ENCODE measurements at regions not wholly inside any gene's neighbourhood (a gene's known extent, or its start where the extent isn't known, plus 50 kb on each side); places are given as distances from the start of the nearest gene placed in this dataset.
A peak's percentile ranks its signal among the peaks of the same experiment; 100 is the strongest.

- Mint-ChIP-seq H3K36me3 (ENCODE audit: low read depth, unreplicated experiment) (no peaks in the 10 kb centered on the region), H3K4me3 (ENCODE audit: unreplicated experiment) (no peak overlapping the region), H3K27me3 (ENCODE audit: low read depth, unreplicated experiment) (no peaks in the 10 kb centered on the region), H3K4me1 (ENCODE audit: low read depth, unreplicated experiment) (peaks cover 32% of the 10 kb centered on the region), H3K27ac (ENCODE audit: unreplicated experiment) (peak overlapping the region; percentile 98), H3K9me3 (ENCODE audit: unreplicated experiment) (no peaks in the 10 kb centered on the region)
- Histone ChIP-seq H3K4me3 (ENCODE audit: insufficient read depth, low read depth, low read length) (no peak overlapping the region), H3K79me2 (ENCODE audit: insufficient read depth, low read length) (no peaks in the 10 kb centered on the region), H3K27ac (ENCODE audit: low read depth, low read length) (peak overlapping the region; percentile 94), H3K9ac (ENCODE audit: low read length) (peak overlapping the region; percentile 75), H4K20me1 (ENCODE audit: insufficient read depth, low read length) (no peaks in the 10 kb centered on the region), H3K4me1 (ENCODE audit: insufficient read depth, low read length) (peaks cover 34% of the 10 kb centered on the region), H3K9me3 (ENCODE audit: insufficient read depth, low read depth, low read length) (no peaks in the 10 kb centered on the region), H3K27me3 (ENCODE audit: insufficient read depth, low read length) (no peaks in the 10 kb centered on the region), H2AFZ (ENCODE audit: low read depth, low read length) (no peak overlapping the region), H3K4me2 (ENCODE audit: low read length) (peak overlapping the region; percentile 51), H3K36me3 (ENCODE audit: insufficient read depth, low read length) (no peaks in the 10 kb centered on the region)
- no peak for FAIRE-seq
- TF ChIP-seq EZH2 (IDR thresholded peaks at IDR 0.05; ENCODE audit: insufficient read depth, low read length): no peak
- TF ChIP-seq CTCF (IDR thresholded peaks at IDR 0.05; ENCODE audit: insufficient read depth, low read depth, low read length): no peak
- DNase-seq (ENCODE audit: low read depth): peak; percentile 10
These were observed 387.3 kb upstream of the SYT4 start for GRCh38 chr18:43664487-43665008.

DNA sequence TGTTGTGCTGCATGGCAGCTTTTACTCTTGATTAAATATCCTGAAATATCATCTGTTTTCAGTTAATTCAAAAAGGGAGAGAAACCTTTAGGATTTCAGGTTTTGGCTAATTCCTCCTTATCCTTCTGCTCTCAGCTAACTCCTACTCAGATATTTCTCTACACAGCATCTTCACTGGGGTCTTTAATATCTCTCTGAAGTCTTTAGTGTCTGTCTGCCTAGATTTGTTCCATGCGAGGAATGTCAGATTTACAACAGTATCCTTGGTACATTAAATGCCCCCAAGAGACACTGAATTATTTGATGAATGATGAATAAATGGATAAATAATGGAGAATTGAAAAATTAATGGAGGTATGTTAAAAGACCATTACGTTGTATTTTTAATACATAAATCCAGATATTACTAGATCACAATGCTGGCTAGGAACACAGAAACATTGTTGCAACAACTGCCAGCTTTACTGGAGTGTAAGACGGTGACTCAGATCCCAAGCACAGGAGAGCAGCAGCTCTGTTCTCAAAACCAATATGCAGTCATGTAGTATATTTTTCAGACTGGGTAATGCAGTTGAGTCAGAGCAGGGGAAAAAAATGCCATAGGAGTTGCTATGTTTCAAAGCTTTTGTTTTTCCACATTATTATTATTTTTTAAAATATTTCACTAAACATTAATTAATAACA is 388.0 kb upstream of the SYT4 start:
- no peaks in the 10 kb centered on the region for H4K20me1 ChIP-seq (ENCODE audit: insufficient read depth, low read length)
- H3K9me3 Mint-ChIP-seq (ENCODE audit: unreplicated experiment): no peaks in the 10 kb centered on the region
- H3K9ac ChIP-seq (ENCODE audit: low read length): peak overlapping the region; percentile 75
- DNase-seq (ENCODE audit: low read depth) (peak; percentile 89), FAIRE-seq (peak; percentile 74)
- peaks cover 34% of the 10 kb centered on the region for H3K4me1 ChIP-seq (ENCODE audit: insufficient read depth, low read length)
- H3K9me3 ChIP-seq (ENCODE audit: insufficient read depth, low read depth, low read length): no peaks in the 10 kb centered on the region
- peak overlapping the region; percentile 98 for H3K27ac Mint-ChIP-seq (ENCODE audit: unreplicated experiment)
- H3K27ac ChIP-seq (ENCODE audit: low read depth, low read length): peak overlapping the region; percentile 94
- peak overlapping the region; percentile 24 for H2AFZ ChIP-seq (ENCODE audit: low read depth, low read length)
- H3K27me3 Mint-ChIP-seq (ENCODE audit: low read depth, unreplicated experiment): no peaks in the 10 kb centered on the region
- H3K27me3 ChIP-seq (ENCODE audit: insufficient read depth, low read length): no peaks in the 10 kb centered on the region
- H3K36me3 ChIP-seq (ENCODE audit: insufficient read depth, low read length): no peaks in the 10 kb centered on the region
- peaks cover 32% of the 10 kb centered on the region for H3K4me1 Mint-ChIP-seq (ENCODE audit: low read depth, unreplicated experiment)
- no peak for TF ChIP-seq EZH2 (IDR thresholded peaks at IDR 0.05; ENCODE audit: insufficient read depth, low read length)
- TF ChIP-seq CTCF (IDR thresholded peaks at IDR 0.05; ENCODE audit: insufficient read depth, low read depth, low read length): no peak
- no peak overlapping the region for H3K4me3 Mint-ChIP-seq (ENCODE audit: unreplicated experiment)
- no peak overlapping the region for H3K4me3 ChIP-seq (ENCODE audit: insufficient read depth, low read depth, low read length)
- no peaks in the 10 kb centered on the region for H3K36me3 Mint-ChIP-seq (ENCODE audit: low read depth, unreplicated experiment)
- no peaks in the 10 kb centered on the region for H3K79me2 ChIP-seq (ENCODE audit: insufficient read depth, low read length)
- peak overlapping the region; percentile 51 for H3K4me2 ChIP-seq (ENCODE audit: low read length)

DNA sequence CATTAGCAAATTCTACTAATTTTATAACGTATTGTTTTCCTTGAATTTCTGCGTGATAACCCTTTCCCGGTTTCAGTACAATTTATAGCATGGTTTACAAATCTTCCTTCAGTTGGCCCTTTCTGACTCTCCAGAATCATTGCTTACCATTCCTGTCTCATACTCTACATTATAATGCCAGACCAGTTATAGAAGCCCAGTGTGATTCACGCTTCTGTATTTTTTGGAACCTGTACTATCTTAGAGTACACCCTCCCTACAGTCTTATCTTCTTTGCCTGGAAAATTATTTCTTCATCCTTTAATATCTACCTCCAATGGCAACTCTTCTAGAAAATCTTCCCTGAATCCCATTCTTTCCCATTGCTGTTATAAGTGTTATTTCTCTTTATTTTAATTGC is 391.6 kb upstream of the SYT4 start:
- H3K9me3 ChIP-seq (ENCODE audit: insufficient read depth, low read depth, low read length): no peaks in the 10 kb centered on the region
- H4K20me1 ChIP-seq (ENCODE audit: insufficient read depth, low read length): no peaks in the 10 kb centered on the region
- no peaks in the 10 kb centered on the region for H3K79me2 ChIP-seq (ENCODE audit: insufficient read depth, low read length)
- peaks cover 15% of the 10 kb centered on the region for H3K4me1 ChIP-seq (ENCODE audit: insufficient read depth, low read length)
- Mint-ChIP-seq H3K9me3 (ENCODE audit: unreplicated experiment) (peaks cover 2% of the 10 kb centered on the region), H3K27ac (ENCODE audit: unreplicated experiment) (no peak overlapping the region), H3K4me1 (ENCODE audit: low read depth, unreplicated experiment) (peaks cover 16% of the 10 kb centered on the region), H3K27me3 (ENCODE audit: low read depth, unreplicated experiment) (no peaks in the 10 kb centered on the region), H3K36me3 (ENCODE audit: low read depth, unreplicated experiment) (no peaks in the 10 kb centered on the region), H3K4me3 (ENCODE audit: unreplicated experiment) (no peak overlapping the region)
- H3K9ac ChIP-seq (ENCODE audit: low read length): no peak overlapping the region
- H3K4me2 ChIP-seq (ENCODE audit: low read length): no peak overlapping the region
- H3K4me3 ChIP-seq (ENCODE audit: insufficient read depth, low read depth, low read length): no peak overlapping the region
- H3K27me3 ChIP-seq (ENCODE audit: insufficient read depth, low read length): no peaks in the 10 kb centered on the region
- no peak overlapping the region for H2AFZ ChIP-seq (ENCODE audit: low read depth, low read length)
- H3K27ac ChIP-seq (ENCODE audit: low read depth, low read length): no peak overlapping the region
- DNase-seq (ENCODE audit: low read depth) (no peak), FAIRE-seq (no peak)
- no peaks in the 10 kb centered on the region for H3K36me3 ChIP-seq (ENCODE audit: insufficient read depth, low read length)
- TF ChIP-seq CTCF (IDR thresholded peaks at IDR 0.05; ENCODE audit: insufficient read depth, low read depth, low read length) (no peak), EZH2 (IDR thresholded peaks at IDR 0.05; ENCODE audit: insufficient read depth, low read length) (no peak)
